ENCODE measurements at regions not wholly inside any gene's neighbourhood (a gene's known extent, or its start where the extent isn't known, plus 50 kb on each side); places are given as distances from the start of the nearest gene placed in this dataset.

DNA sequence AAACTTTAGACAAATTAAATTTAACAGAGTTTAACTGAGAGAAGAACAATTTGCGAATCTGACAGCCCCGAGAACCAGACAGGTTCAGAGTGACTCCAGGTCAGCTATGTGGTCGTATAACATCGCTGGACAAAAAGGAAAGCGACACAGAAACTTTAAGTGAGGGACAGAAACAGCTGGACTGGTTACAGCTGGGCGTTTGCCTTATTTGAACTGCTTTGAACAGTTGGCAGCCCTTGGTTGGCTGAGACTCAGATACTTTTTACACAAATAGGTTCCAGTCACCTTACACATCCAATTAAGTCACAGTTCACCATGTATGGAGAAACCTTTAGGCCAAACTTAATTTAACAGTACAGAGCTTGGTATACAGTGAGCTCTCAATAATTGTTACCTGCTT, 436.9 kb downstream of the GUCY1A2 start:
- no peak overlapping the region for H3K4me2 ChIP-seq
- no peak for TF ChIP-seq Cebpa-rat (IDR thresholded peaks at IDR 0.05)
- H3K4me1 ChIP-seq = peaks cover 6 to 13% (median 10%) of the 10 kb centered on the region in 10 experiments; a peak in 19 of 20 replicates
- no peaks in the 10 kb centered on the region for H4K20me1 ChIP-seq
- no peaks in the 10 kb centered on the region for H3K36me3 ChIP-seq
- H3K9me3 ChIP-seq (replicated peaks in 1 of 11) = peaks cover 0 to 8% (median 0%) of the 10 kb centered on the region in 11 experiments; a peak in 3 of 22 replicates
- H3K27me3 ChIP-seq = no peaks in the 10 kb centered on the region
- H3K27ac ChIP-seq = no peak overlapping the region
- H3K4me3 ChIP-seq = no peak overlapping the region
- H3K9ac ChIP-seq = no peak overlapping the region

- Histone ChIP-seq H3K9me3 (replicated peaks in 1 of 11) (no peaks in the 10 kb centered on the region), H3K4me3 (no peak overlapping the region), H4K20me1 (no peaks in the 10 kb centered on the region), H3K9ac (no peak overlapping the region), H3K36me3 (no peaks in the 10 kb centered on the region), H3K27me3 (no peaks in the 10 kb centered on the region), H3K4me1 (no peaks in the 10 kb centered on the region), H3K27ac (no peak overlapping the region), H3K4me2 (no peak overlapping the region)
- no peak for TF ChIP-seq Cebpa-rat (IDR thresholded peaks at IDR 0.05)
Observed at GRCh38 chr11:106585061-106585460, 433.2 kb downstream of the GUCY1A2 start.

DNA sequence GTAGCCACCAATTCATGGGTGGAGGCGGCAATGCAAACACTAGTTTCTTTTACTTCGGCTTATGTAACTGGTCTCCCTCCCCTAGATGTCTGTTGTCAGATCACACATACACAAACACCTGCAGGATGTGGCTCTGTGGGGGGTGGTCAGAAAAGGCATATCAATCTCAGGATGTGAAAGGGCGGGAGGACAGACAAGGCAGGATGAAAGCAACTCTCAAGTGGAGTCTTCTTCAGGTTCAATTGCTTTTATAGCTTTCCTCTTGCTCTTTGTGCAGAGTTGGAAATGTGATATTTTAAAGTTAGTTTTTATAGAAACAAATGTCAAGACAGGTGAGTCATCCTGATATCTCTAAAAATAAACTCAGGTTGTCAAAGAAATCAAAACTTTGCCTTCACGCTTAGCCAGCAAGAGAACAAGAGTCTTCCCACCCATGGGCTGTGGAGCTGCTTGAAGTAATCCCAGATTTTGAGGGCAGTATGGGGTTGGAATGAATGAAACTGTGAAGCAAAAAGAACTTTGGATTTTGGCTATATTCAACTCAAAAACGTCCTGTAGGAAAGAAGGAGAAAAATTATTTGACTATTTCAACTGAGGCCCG, 423.4 kb downstream of the GUCY1A2 start:
- Histone ChIP-seq H3K4me2 (no peak overlapping the region), H3K9ac (no peak overlapping the region), H3K4me3 (no peak overlapping the region), H3K36me3 (no peaks in the 10 kb centered on the region), H4K20me1 (no peaks in the 10 kb centered on the region), H3K27me3 (no peaks in the 10 kb centered on the region), H3K27ac (no peak overlapping the region), H3K9me3 (replicated peaks in 1 of 11) (no peaks in the 10 kb centered on the region), H3K4me1 (no peaks in the 10 kb centered on the region)
- TF ChIP-seq Cebpa-rat (IDR thresholded peaks at IDR 0.05) = no peak

DNA sequence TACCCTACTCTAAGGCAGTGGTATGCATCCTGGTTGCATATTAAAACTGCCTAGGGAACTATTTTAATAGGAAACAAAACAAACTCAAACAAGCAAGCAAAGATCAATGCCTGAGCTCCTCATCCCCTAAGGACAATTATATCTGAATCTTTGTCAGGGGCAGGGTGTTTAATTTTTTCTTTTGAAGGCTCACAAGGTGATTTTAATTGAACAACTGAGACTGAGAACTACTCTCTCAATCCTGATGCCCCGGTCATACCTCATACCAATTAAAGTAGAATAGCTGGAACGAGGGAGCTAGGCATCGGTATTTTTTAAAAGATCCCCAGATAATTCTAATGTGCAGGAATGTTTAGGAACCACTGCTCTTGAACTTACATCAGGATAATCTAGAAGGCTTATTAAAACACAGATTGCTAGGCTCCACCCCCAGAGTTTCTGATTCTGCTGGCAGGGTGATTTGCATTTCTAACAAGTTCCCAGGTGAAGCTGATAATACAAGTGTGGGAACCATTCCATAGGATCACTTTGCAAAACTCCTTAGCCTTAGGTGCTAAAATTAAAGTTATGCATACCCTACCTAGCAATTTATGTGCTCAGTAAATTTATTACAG, 416.5 kb downstream of the GUCY1A2 start:
- no peak for TF ChIP-seq Cebpa-rat (IDR thresholded peaks at IDR 0.05)
- H4K20me1 ChIP-seq = no peaks in the 10 kb centered on the region
- no peak overlapping the region for H3K9ac ChIP-seq
- no peaks in the 10 kb centered on the region for H3K36me3 ChIP-seq
- H3K27me3 ChIP-seq = no peaks in the 10 kb centered on the region
- no peaks in the 10 kb centered on the region for H3K9me3 ChIP-seq (replicated peaks in 1 of 11)
- no peak overlapping the region for H3K4me2 ChIP-seq
- H3K4me3 ChIP-seq = no peak overlapping the region
- no peaks in the 10 kb centered on the region for H3K4me1 ChIP-seq
- no peak overlapping the region for H3K27ac ChIP-seq

- H3K4me2 ChIP-seq = no peak overlapping the region
- no peaks in the 10 kb centered on the region for H3K27me3 ChIP-seq
- no peak for TF ChIP-seq Cebpa-rat (IDR thresholded peaks at IDR 0.05)
Observed at GRCh38 chr11:106608677-106609076, 409.6 kb downstream of the GUCY1A2 start.

GRCh38 chr11:106614262-106614661, 404.0 kb downstream of the GUCY1A2 start:
- TF ChIP-seq Cebpa-rat (IDR thresholded peaks at IDR 0.05) = no peak
- Histone ChIP-seq H3K4me3 (no peak overlapping the region), H3K9me3 (replicated peaks in 1 of 11) (peaks cover 0 to 6% (median 0%) of the 10 kb centered on the region in 11 experiments; a peak in 4 of 22 replicates), H4K20me1 (no peaks in the 10 kb centered on the region), H3K27me3 (no peaks in the 10 kb centered on the region), H3K27ac (no peak overlapping the region), H3K4me2 (no peak overlapping the region), H3K9ac (no peak overlapping the region), H3K4me1 (no peaks in the 10 kb centered on the region), H3K36me3 (no peaks in the 10 kb centered on the region)

More at GRCh38 chr11:106608677-106609076, 409.6 kb downstream of the GUCY1A2 start:
- H4K20me1 ChIP-seq = no peaks in the 10 kb centered on the region
- H3K4me3 ChIP-seq = no peak overlapping the region
- no peak overlapping the region for H3K9ac ChIP-seq
- no peaks in the 10 kb centered on the region for H3K36me3 ChIP-seq
- H3K4me1 ChIP-seq = no peaks in the 10 kb centered on the region
- no peak overlapping the region for H3K27ac ChIP-seq
- no peaks in the 10 kb centered on the region for H3K9me3 ChIP-seq (replicated peaks in 1 of 11)

DNA sequence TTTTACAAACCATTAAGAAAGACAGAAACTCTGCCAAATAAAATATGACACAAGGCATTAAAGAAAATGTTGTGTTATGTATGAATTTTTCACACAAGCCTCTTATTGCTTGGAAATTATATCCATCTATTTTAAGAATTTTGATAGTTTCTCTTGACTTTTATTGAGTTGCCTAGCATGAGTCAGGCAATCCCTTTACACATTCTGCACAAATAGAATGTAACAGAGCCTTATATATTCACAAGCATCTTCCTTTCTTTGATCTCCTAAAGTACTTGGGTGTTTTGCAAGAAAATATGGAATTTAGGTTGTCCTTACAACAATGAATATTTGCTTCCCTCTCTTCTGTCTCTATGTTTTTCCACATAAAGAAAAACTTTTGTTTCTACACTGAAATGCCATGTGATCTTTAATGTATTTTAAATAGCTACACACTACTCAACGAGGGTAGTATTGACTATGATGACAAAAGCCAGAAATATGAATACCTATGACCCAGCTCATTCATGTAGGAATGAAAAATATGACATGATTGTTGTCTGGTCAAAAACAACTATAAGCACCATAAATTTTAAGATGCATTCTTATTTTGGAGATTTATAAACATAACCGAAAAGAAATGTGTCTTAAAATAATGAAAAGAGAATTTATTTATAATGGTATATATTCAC, 398.8 kb downstream of the GUCY1A2 start:
- Histone ChIP-seq H3K4me2 (no peak overlapping the region), H4K20me1 (no peaks in the 10 kb centered on the region), H3K9me3 (replicated peaks in 1 of 11) (peaks cover 0 to 6% (median 0%) of the 10 kb centered on the region in 11 experiments; a peak in 4 of 22 replicates), H3K27me3 (no peaks in the 10 kb centered on the region), H3K4me1 (no peaks in the 10 kb centered on the region), H3K36me3 (no peaks in the 10 kb centered on the region), H3K4me3 (no peak overlapping the region), H3K27ac (no peak overlapping the region), H3K9ac (no peak overlapping the region)
- TF ChIP-seq Cebpa-rat (IDR thresholded peaks at IDR 0.05) = no peak

DNA sequence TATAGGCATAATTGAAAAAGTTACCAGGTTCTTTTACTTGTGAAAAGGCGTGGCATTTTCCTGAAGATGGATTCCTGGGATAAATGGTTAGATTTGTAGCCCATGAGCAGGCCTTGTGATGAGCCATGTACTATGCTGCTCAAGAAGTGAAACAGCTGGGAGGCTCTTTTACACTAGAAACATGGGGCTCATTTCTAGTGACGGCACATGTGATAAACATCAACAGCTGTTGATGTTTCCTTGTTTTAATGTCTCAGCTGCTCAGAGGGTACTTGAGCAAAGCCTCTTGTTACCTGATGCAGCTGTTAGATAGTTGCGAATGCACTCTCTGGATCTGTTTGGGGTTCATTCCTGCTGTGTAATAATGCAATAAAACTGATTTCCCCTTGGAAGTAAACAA, 396.8 kb downstream of the GUCY1A2 start:
- Histone ChIP-seq H4K20me1 (no peaks in the 10 kb centered on the region), H3K4me1 (no peaks in the 10 kb centered on the region), H3K9me3 (replicated peaks in 1 of 11) (peaks cover 0 to 6% (median 0%) of the 10 kb centered on the region in 11 experiments; a peak in 4 of 22 replicates), H3K27ac (no peak overlapping the region), H3K4me3 (no peak overlapping the region), H3K4me2 (no peak overlapping the region), H3K36me3 (no peaks in the 10 kb centered on the region), H3K27me3 (no peaks in the 10 kb centered on the region), H3K9ac (no peak overlapping the region)
- TF ChIP-seq Cebpa-rat (IDR thresholded peaks at IDR 0.05) = no peak
